ENCODE measurements at regions not wholly inside any gene's neighbourhood (a gene's known extent, or its start where the extent isn't known, plus 50 kb on each side); places are given as distances from the start of the nearest gene placed in this dataset.

GRCh38 chr10:84632866-84633265 is 304.5 kb downstream of the CCSER2 start:
- TF ChIP-seq CTCF (conservative IDR thresholded peaks at IDR 0.05; ENCODE audit: low read depth, low read length) = no peak
- no peak for TF ChIP-seq RFX5 (IDR thresholded peaks at IDR 0.05; ENCODE audit: low read depth, low read length)
- no peak for TF ChIP-seq MXI1 (IDR thresholded peaks at IDR 0.05; ENCODE audit: borderline replicate concordance, low read depth, low read length)
